Osteoblast (primary cell): ENCODE measurements at regions not wholly inside any gene's neighbourhood (a gene's known extent, or its start where the extent isn't known, plus 50 kb on each side); places are given as distances from the start of the nearest gene placed in this dataset.

Experiments used
- DNase-seq: peaks from one replicate; pipeline ENCODE4 v3.0.0; 2011; ENCODE audit warnings: low spot score, mixed read lengths; ENCODE audit not compliant: insufficient read length; ENCODE audit errors: missing footprints
- H2AFZ ChIP-seq: 2 replicates; pipeline ENCODE4 v1.6.0; 2011; ENCODE audit warnings: mild to moderate bottlenecking, low read length
- H3K27ac ChIP-seq: 2 replicates; pipeline ENCODE4 v1.5.1; 2011; ENCODE audit warnings: mild to moderate bottlenecking, low read depth, low read length, moderate library complexity
- H3K27me3 ChIP-seq: 2 replicates; pipeline ENCODE4 v1.6.0; 2012; ENCODE audit warnings: mild to moderate bottlenecking, control low read depth, inconsistent platforms, low read length, moderate library complexity; ENCODE audit not compliant: insufficient read depth
- H3K36me3 ChIP-seq: 2 replicates; pipeline ENCODE4 v1.5.1; 2011; ENCODE audit warnings: mild to moderate bottlenecking, low read length, control low read depth, moderate library complexity; ENCODE audit not compliant: insufficient read depth
- H3K4me1 ChIP-seq: 2 replicates; pipeline ENCODE4 v1.5.1; 2011; ENCODE audit warnings: mild to moderate bottlenecking, low read length, control low read depth, moderate library complexity; ENCODE audit not compliant: insufficient read depth
- H3K4me2 ChIP-seq: 2 replicates; pipeline ENCODE4 v1.6.0; 2011; ENCODE audit warnings: mild to moderate bottlenecking, low read length; ENCODE audit not compliant: insufficient read depth
- H3K4me3 ChIP-seq: fragments of 200-600 bp; sonication (generic); 3 replicates; pipeline ENCODE4 v1.5.1; 2012; ENCODE audit warnings: mild to moderate bottlenecking, low read length, inconsistent platforms; ENCODE audit not compliant: insufficient read depth
- H3K79me2 ChIP-seq: 2 replicates; pipeline ENCODE4 v1.6.0; 2012; ENCODE audit warnings: mild to moderate bottlenecking, low read length, control low read depth, inconsistent platforms; ENCODE audit not compliant: insufficient read depth
- H3K9me3 ChIP-seq: 2 replicates; pipeline ENCODE4 v1.5.1; 2011; ENCODE audit warnings: low read depth, low read length, control low read depth
- H4K20me1 ChIP-seq: 2 replicates; pipeline ENCODE4 v1.6.0; 2012; ENCODE audit warnings: mild to moderate bottlenecking, low read length, control low read depth; ENCODE audit not compliant: insufficient read depth
- CTCF ChIP-seq: IDR thresholded peaks from 2 replicates; pipeline ENCODE4 v1.5.1; 2011; ENCODE audit warnings: mild to moderate bottlenecking, low read depth, low read length, moderate library complexity; ENCODE audit errors: extremely low read depth

- Histone ChIP-seq H3K4me3 (no peak overlapping the region), H3K79me2 (no peaks in the 10 kb centered on the region), H4K20me1 (no peaks in the 10 kb centered on the region), H3K27ac (no peak overlapping the region), H3K9me3 (peaks cover 3% of the 10 kb centered on the region), H3K4me2 (no peak overlapping the region), H3K36me3 (no peaks in the 10 kb centered on the region), H2AFZ (no peak overlapping the region), H3K4me1 (no peaks in the 10 kb centered on the region), H3K27me3 (no peaks in the 10 kb centered on the region)
- DNase-seq, result no peak
- TF ChIP-seq CTCF, result no peak
Observed at GRCh38 chr12:17695495-17695894, 394.5 kb downstream of the RERGL start.

- Histone ChIP-seq H3K4me1 (no peaks in the 10 kb centered on the region), H3K4me2 (no peak overlapping the region), H3K79me2 (no peaks in the 10 kb centered on the region), H3K9me3 (peaks cover 3% of the 10 kb centered on the region), H4K20me1 (no peaks in the 10 kb centered on the region), H3K36me3 (no peaks in the 10 kb centered on the region), H2AFZ (no peak overlapping the region), H3K27ac (no peak overlapping the region), H3K27me3 (no peaks in the 10 kb centered on the region), H3K4me3 (no peak overlapping the region)
- no peak for TF ChIP-seq CTCF
- no peak for DNase-seq
Observed at GRCh38 chr12:17691369-17691768, 398.6 kb downstream of the RERGL start.

- H3K4me3 ChIP-seq, result no peak overlapping the region
- H3K36me3 ChIP-seq, result no peaks in the 10 kb centered on the region
- TF ChIP-seq CTCF, result no peak
- DNase-seq, result no peak
- no peak overlapping the region for H3K27ac ChIP-seq
- H3K79me2 ChIP-seq, result no peaks in the 10 kb centered on the region
- H3K9me3 ChIP-seq, result no peaks in the 10 kb centered on the region
- H2AFZ ChIP-seq, result no peak overlapping the region
- no peaks in the 10 kb centered on the region for H3K4me1 ChIP-seq
- H4K20me1 ChIP-seq, result no peaks in the 10 kb centered on the region
- H3K27me3 ChIP-seq, result no peaks in the 10 kb centered on the region
- no peak overlapping the region for H3K4me2 ChIP-seq
Observed at GRCh38 chr12:17680220-17680619, 409.8 kb downstream of the RERGL start.

GRCh38 chr12:17666641-17667324, 423.2 kb downstream of the RERGL start:
- no peak overlapping the region for H3K27ac ChIP-seq
- no peak overlapping the region for H3K4me3 ChIP-seq
- H4K20me1 ChIP-seq, result no peaks in the 10 kb centered on the region
- H3K4me2 ChIP-seq, result no peak overlapping the region
- H3K27me3 ChIP-seq, result no peaks in the 10 kb centered on the region
- no peak for TF ChIP-seq CTCF
- H3K4me1 ChIP-seq, result no peaks in the 10 kb centered on the region
- H3K36me3 ChIP-seq, result no peaks in the 10 kb centered on the region
- DNase-seq, result no peak
- H3K79me2 ChIP-seq, result no peaks in the 10 kb centered on the region
- no peaks in the 10 kb centered on the region for H3K9me3 ChIP-seq
- no peak overlapping the region for H2AFZ ChIP-seq
